DMS153 treated with DMSO at 0.1 percent for 48 hours (cell line): ENCODE measurements at regions not wholly inside any gene's neighbourhood (a gene's known extent, or its start where the extent isn't known, plus 50 kb on each side); places are given as distances from the start of the nearest gene placed in this dataset.
A peak's percentile ranks its signal among the peaks of the same experiment; 100 is the strongest.

Source experiments
- DNase-seq: peaks from one replicate; lab custom pipeline; 2025; ENCODE audit not compliant: unreplicated experiment; lab: John Stamatoyannopoulos, UW

DNA sequence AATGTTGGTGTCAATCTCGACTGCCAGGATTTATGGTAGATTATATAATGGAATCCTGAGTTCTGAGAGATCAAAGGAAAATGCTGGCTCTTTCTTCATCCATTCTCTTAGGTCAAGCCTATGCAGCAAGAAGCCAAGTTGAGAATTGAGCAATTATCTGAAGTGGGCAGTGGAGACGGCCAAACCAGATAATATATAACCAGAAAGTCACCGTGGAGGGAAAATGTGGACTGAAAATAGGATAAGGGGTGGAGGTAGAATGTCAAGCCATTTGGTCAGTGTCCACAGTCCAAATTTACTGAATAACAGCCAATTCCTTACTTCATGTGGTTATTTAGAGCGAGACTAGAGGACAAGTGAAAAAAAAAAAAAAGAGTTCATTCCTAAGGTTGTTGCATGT is 107.8 kb upstream of the ESR1 start:
- DNase-seq, result no peak

DNA sequence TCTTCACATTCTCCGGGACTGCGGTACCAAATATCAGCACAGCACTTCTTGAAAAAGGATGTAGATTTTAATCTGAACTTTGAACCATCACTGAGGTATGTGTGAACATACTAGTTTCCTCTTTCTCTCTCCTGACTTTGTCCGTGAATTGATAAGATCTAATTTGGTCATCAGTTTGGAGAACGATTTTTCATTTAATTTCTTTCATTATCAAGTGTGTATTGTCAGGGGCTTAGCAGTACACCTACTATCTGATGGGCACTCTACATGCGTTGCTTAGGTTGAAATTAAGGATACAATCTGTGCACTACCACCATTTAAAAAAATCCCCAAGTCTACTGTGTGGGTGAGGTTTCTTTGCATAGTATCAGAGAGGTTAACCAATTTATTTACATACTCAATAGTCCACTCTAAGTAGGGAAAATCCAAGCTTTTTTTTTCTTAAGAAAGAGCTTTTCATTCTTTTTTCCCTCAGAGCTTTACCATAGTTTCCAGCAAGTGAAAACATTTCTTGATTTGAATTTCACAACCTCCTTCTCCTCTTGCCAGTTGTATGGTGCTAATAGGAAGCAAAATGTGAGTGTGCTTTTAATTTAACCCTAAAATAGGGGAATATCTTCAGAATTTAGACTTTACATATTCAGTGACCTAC is 105.4 kb upstream of the ESR1 start:
- no peak for DNase-seq

DNA sequence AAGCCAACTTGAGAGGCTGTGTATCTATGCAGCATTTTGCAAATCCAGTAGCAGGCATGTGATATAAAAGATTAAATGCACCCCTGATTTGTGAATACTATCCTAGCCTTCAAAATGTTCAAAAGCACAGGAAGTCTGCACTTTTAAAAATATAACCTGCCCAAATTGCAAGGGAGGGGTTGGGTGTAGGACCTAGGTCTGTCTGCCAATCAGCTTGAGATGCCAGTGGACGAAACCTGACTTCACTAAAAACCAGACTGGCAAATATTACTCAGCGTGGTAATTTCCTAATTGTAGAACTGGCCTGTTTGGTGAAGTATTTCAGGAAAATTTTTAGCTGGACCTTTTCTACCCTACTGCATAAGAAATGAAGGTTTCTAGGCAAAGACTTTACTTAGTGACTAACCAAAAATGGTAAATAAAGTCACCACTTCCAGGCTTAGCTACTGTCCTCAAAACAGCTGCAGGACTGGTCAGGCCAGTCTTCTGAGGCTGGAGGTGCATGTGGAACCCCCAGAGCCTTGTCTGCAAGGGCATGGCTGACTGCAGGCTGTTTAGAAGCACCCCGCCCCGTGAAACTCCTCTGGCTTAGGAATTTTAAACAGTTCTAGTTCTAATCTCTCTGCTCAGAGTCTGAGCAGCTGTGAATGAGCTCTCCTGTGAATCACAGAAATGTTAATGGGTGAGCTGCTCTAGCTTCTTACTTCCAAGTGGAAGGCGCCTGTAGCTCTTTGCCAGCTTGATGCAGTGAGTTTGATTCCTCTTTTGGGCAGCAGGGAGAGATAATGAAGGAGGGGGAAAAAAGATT is 104.4 kb upstream of the ESR1 start:
- DNase-seq, result no peak

DNA sequence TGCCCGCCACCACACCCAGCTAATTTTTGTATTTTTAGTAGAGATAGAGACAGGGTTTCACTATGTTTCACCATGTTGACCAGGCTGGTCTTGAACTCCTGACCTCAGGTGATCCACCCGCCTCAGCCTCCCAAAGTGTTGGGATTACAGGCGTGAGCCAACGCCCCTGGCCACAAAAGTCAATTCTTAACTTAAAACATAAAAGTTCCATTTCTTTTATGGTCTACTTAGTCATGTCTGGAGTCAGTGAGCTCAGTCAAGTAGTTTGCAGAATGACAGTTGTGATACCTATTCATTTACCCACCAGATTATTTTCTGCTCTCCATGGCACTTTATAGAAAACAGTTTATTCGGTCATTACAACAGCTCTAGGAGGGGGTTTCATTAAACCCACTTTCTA is 103.1 kb upstream of the ESR1 start:
- no peak for DNase-seq

DNA sequence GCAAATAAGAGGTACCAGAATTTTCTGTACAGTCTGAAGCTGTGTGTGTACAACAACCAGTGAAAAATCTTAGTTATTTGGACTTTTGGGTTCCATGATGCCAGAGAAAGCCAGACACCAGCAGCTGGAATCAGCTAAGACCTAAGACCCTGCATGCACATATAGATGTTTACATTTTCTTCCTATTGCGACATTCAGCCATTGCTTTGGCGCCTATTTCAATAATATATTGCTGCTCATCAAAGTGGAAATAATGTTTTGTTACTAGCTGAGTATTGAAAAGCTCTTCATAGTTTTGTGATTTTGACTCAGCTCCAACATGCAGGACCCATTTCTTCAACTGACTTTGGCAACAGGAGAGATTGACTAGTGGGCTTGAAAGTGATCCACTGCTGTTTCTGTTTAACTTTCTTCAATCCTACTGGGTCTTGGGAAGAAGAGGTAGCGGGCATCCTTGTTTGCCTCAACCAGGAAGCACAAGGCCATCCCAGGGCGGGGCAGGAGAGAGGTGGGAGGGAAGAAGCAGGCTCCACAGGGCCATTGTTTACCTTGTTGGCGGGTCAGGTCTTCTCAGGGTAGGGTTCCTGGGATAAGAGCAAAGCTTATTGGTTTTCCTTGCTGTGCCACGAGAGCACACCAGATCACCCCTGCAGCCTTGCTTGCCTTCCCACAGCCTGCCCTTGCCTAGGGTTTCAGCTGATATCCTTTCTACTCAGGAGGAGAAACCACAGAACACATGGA is 101.3 kb upstream of the ESR1 start:
- no peak for DNase-seq

DNA sequence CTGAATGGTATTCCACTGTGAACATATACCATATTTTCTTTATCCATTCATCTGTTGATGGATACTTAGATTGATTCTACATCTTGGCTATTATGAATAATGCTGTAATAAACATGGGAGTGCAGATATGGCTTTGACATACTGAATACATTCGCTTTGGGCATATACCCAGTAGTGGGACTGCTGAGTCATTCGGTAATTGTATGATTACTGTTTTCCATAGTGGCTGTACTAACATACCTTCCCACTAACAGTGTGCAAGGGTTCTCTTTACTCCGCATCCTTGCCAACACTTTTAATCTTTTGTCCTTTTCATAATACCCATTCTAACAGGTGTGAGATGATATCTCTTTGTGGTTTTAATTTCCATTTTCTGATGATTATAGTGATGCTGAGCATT is 98.2 kb upstream of the ESR1 start:
- no peak for DNase-seq

DNA sequence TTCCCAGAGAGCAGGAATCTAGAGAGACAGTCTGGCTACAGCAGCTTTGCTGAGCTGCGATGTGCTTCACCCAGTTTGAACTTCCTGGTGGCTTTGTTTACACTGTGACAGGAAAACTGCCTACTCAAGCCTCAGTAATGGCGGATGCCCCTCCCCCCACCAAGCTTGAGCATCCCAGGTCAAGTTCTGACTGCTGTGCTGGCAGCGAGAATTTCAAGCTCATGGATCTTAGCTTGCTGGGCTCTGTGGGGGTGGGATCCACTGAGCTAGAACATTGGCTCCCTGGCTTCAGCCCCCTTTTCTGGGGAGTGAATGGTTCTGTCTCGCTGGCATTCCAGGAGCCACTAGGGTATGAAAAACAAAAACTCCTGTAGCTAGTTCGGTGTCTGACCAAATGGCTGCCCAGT is 91.0 kb upstream of the ESR1 start:
- DNase-seq, result peak; percentile 42

DNA sequence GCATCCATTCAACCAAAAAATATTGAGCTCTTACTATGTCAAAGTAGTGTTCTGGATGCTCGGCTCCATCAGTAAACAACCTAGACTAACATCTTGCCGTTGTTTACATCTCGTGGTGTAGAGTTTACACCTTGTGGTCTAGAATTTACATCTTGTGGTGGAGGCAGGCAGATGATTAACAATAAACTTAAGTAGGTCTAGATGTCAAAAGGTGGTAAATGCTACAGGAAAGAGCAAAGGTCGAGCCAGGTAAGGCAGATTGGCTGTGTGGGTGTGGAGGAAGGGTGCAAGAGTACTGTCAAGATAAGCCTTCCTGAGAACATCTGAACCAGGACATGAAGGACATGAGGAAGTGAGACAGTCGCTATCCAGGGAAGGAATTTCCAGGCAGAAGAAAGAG is 88.4 kb upstream of the ESR1 start:
- no peak for DNase-seq

DNA sequence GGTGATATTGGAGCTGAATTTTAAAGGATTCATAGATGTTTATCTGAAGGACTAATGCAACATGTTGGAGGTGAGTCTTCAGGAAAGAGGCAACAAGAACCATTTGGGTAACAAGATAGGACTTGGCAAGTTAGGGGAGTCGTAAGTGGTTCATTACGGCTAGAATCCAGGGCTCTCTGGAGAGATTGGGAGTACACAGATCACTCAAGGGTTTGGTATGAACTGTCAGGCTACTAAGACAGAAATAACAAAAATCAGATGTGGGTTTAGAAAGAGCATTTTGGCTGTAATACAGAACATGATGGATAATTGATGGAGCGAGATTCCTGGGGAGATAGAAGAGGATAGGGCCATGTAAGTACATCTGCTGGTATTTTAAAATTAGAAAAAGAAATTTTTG is 86.3 kb upstream of the ESR1 start:
- no peak for DNase-seq

DNA sequence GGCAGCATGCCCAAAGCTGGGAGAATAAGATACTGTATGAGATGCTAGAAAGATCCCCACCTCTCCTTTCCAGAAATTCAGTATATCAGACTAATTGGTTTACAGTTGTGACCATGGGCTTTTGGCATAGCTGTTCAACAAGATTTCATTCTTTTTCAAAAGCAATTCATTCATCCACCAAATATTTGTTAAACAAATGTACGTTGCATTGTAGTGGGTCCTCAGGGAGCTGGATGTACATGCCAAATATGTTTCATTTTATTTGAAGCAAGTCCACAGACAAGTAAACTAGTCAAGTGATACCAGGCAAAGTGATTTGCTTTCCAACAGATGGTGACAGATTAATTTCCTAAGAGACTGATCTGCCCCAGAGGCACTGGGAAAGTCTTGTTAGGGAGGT is 85.8 kb upstream of the ESR1 start:
- no peak for DNase-seq

DNA sequence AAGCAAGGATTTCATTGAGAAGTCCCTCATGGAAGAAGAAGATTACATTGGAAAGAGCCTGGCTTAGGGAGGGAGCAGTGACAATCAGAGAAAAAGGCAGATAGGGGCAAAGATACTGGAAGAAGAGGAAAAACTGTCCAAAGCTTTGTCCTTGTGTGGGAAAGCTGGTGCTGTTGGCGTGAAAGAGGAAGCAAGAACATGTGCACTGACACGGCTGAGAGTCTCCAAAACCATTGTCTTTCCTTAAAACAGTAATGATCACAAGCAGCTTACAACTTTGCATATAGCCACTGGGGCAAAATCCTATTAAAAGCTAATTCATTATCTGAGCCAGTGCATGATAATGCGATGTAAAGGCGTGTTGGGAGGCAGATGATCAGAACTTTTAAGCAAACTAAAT is 85.1 kb upstream of the ESR1 start:
- no peak for DNase-seq

DNA sequence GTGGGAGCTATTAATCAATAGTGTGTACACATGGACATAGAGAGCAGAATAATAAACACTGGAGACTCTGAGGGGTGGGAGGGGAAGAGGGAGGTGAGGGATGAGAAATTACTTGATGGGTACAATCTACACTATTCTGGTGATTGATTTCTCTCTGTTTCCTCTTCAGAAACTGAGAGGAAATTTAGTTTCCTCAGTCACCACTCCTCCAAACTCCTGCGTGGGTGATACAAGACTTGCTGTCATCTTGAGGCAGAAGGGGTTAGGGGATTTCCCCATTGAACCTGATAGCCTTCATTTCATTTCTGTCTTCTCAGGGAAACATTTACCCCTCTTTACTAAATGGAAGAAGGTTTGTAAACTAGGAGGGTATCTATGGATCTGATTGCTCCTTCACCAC is 84.3 kb upstream of the ESR1 start:
- DNase-seq, result no peak

DNA sequence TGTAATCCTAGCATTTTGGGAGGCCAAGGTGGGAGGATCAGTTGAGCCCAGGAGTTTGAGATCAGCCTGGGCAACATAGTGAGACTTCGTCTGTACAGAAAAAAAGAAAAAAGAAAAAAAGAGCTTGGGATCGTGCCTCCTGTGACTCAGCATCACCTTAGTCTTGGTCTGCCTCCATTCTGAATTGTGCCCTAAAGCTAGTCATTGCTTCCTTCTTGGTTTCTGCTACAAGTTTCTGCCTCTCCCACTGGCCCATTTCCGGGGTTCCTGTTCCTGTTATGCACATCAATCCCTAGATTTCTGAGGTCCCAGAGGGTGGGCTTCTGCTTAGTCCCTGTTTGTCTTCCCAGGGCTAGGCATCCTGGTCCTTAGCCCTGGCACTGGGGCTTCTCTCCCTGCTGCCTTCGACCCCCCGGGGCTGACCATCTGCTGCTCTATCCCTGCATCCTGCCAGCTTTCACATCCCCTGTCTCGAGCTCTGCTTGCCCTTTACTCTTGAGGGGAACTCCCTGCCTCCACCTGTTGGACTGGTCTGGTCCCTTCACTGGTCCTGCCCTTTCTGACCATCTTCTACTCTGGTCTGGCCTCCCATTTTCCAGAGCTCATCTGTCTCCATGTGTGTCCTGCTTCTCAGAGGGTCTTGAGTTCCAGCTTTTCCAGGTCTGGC is 77.5 kb upstream of the ESR1 start:
- no peak for DNase-seq

DNA sequence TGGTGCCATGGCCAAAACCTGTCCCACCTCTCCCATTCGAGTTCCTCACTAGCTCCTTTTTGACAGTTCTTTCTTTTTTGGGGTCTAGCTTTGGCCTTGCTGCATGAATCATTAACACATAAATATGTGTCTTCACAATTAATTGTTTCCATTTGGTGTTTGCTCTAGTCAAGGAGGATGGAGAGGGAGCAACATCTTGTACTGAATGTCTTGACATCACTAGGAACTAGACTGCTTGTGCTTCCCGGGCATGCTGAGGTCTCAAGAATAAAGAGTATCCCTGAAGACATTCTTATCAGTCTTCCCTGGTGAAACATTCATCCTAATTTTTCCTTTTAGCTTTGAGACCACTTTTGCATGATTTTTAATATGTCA is 77.0 kb upstream of the ESR1 start:
- no peak for DNase-seq

DNA sequence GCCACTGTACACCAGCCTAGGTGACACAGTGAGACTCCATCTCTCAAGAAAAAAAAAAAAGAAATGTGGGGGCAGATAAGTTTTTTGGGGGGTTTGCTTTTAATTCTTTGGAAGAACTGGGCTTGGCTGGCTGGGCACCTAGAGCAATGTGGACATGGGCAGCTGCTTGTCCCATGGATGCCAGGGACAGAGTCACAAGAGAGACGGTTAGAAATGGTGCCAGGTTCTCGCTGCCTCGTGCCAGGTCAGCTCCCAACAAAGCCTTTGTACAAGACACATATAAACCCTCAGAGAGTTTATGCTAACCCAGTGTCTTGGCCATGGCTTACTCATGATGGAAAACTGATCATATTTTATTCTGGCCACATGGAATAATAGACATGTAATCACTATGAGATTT is 76.2 kb upstream of the ESR1 start:
- DNase-seq, result no peak

DNA sequence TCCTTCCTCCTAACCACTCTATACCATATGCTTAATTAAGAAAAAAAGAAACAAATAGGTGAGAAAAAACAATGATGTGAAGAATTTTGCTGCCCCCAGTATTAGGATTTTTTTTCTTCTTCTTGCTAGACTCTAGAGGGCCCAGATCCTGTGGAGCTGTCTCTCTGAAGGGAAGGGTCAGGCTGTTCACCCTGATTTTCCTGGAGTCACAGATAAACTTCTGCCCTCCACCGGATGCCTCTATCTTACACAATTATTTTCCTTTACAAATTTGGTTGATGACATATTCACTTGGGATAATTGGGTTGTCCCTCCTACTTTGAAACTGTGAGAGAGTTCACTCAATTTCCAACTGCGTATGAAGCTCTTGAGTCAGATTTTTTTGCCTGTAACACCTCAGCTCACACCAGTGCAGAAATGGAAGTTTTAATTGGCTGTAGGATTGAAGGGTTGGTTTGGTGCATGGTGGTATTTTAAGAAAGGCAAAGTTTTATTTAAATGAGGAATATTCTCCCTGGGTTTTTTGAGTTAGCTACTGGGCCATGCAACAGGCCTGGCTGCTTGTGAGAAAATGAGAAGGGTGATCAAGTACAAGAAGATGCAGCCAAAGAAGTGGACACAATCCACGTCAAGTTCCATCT is 73.7 kb upstream of the ESR1 start:
- DNase-seq, result no peak

DNA sequence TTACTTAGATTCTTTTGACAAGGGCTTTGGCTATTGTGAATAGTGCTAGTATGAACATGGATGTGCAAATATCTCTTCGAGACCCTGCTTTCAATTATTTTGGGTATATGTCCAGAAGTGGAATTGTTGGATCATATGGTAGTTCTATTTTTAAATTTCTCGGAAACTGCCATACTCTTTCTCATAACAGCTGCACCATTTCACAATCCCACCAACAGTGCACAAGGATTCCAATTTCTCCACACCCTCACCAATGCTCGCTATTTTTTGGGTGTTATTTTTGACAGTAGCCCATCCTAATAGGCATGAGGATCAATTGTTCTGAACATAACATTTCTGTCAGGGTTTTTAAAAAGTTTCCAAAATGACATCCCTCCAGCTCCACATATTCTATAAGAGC is 69.2 kb upstream of the ESR1 start:
- no peak for DNase-seq

DNA sequence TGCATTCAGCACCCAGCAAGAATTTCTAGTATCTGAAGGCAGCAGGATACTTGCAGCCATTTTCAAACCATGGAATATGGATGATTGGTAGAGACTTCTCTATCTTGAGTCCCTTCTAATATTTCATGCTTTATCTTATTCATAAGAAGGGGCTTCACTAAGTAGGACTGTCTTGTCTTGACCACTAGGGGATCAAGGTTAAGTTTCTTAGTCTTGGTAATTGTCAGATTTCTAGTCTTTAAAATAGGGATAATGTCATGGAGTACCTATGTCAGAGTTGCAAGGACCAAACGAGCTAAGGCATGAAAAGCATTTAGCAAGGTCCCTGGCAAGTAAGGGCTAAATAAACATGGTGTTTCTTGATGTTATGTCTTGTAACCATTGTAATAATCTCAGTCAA is 68.5 kb upstream of the ESR1 start:
- DNase-seq, result no peak

DNA sequence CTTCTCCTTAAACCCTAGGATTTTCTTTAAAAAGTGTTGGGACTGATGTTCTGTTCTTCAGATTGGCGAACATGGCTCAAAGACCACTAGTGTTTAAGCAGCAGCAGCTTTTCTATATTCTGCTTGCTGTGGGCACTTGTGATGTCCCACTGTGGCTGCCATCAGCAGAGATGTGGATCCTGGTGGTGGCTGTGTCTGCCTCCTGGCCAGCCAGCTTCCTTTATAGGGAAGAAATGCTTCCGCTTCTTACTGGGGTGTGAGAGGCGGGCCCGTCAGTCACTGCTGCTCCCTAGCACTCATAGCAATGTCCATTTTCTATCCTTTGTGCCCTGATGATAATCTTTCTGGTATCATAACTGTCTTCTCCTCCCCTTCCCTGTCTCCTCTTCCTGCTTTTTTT is 66.7 kb upstream of the ESR1 start:
- no peak for DNase-seq

DNA sequence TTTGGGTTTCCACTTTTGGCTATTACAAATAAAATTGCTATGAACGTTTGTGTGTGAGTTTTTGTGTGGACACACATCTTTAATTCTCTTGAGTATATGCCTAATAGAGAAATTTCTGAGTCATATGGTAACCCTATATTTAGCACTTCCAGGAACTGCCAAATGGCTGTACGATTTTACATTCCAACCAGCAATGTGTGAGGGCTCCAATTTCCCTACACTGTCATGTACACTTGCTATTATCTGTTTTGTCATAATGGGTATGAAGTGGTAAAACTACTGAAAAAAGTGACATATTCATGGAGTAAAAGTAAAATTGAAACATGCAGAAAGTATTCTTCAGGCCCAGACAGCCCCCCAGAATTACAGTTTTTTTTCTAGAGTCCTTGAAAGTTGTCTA is 59.6 kb upstream of the ESR1 start:
- DNase-seq, result no peak

DNA sequence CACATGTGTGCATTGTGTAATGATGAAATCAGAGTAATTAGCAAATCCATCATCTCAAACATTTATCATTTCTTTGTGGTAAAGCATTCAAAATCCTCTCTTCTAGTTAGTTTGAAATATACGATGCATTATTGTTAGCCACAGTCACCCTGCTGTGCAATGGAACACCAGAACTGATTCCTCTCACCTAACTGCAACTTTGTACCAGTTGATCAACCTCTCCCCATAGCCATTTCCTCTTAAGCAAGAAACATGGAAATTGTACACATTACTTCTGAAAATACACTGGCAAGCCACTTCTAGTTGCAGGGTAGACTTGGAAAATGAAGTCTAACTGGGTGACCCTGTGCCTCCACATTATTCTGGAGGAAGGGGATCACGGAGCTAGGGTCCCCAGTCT is 58.1 kb upstream of the ESR1 start:
- no peak for DNase-seq
